Inflammatory macrophage (primary cell): ENCODE measurements at regions not wholly inside any gene's neighbourhood (a gene's known extent, or its start where the extent isn't known, plus 50 kb on each side); places are given as distances from the start of the nearest gene placed in this dataset.

Experiments used
- DNase-seq, 2 donors: peaks; one replicate each; pipeline ENCODE4 v3.0.0-alpha.2; 2020 to 2022

- DNase-seq = no peak
Measured at GRCh38 chr2:185152186-185152585, 553.9 kb downstream of the ZNF804A start.

- DNase-seq = no peak
Measured at GRCh38 chr2:185161701-185162100, 563.4 kb downstream of the ZNF804A start.

GRCh38 chr2:185174353-185174752 lies 564.3 kb upstream of the FSIP2 start:
- DNase-seq = no peak

- no peak for DNase-seq
Measured at GRCh38 chr2:185179743-185180142, 558.9 kb upstream of the FSIP2 start.

- DNase-seq = no peak
Measured at GRCh38 chr2:185181901-185182300, 556.7 kb upstream of the FSIP2 start.

- no peak for DNase-seq
Measured at GRCh38 chr2:185185044-185185443, 553.6 kb upstream of the FSIP2 start.

- no peak for DNase-seq
Measured at GRCh38 chr2:185187421-185187820, 551.2 kb upstream of the FSIP2 start.

- no peak for DNase-seq
Measured at GRCh38 chr2:185188656-185189055, 549.9 kb upstream of the FSIP2 start.

GRCh38 chr2:185201063-185201462 lies 537.5 kb upstream of the FSIP2 start:
- no peak for DNase-seq

- DNase-seq = no peak
Measured at GRCh38 chr2:185202381-185202780, 536.2 kb upstream of the FSIP2 start.

- DNase-seq = no peak
Measured at GRCh38 chr2:185202945-185203528, 535.6 kb upstream of the FSIP2 start.

- no peak for DNase-seq
Measured at GRCh38 chr2:185208261-185208660, 530.3 kb upstream of the FSIP2 start.

- no peak for DNase-seq
Measured at GRCh38 chr2:185215497-185215896, 523.1 kb upstream of the FSIP2 start.

- DNase-seq = no peak
Measured at GRCh38 chr2:185219981-185220380, 518.6 kb upstream of the FSIP2 start.

- DNase-seq = no peak
Measured at GRCh38 chr2:185222311-185222710, 516.3 kb upstream of the FSIP2 start.

- no peak for DNase-seq
Measured at GRCh38 chr2:185227391-185227790, 511.2 kb upstream of the FSIP2 start.

- no peak for DNase-seq
Measured at GRCh38 chr2:185239491-185239890, 499.1 kb upstream of the FSIP2 start.

- no peak for DNase-seq
Measured at GRCh38 chr2:185240796-185241195, 497.8 kb upstream of the FSIP2 start.

GRCh38 chr2:185241556-185241955 lies 497.0 kb upstream of the FSIP2 start:
- no peak for DNase-seq

- DNase-seq = no peak
Measured at GRCh38 chr2:185242462-185242861, 496.1 kb upstream of the FSIP2 start.

- DNase-seq = no peak
Measured at GRCh38 chr2:185245216-185245615, 493.4 kb upstream of the FSIP2 start.

- DNase-seq = no peak
Measured at GRCh38 chr2:185245806-185246205, 492.8 kb upstream of the FSIP2 start.

- no peak for DNase-seq
Measured at GRCh38 chr2:185246717-185247116, 491.9 kb upstream of the FSIP2 start.

- no peak for DNase-seq
Measured at GRCh38 chr2:185255566-185255965, 483.0 kb upstream of the FSIP2 start.

- DNase-seq = no peak
Measured at GRCh38 chr2:185265747-185266146, 472.9 kb upstream of the FSIP2 start.
